RWPE1 (cell line): ENCODE measurements at regions not wholly inside any gene's neighbourhood (a gene's known extent, or its start where the extent isn't known, plus 50 kb on each side); places are given as distances from the start of the nearest gene placed in this dataset.
A peak's percentile ranks its signal among the peaks of the same experiment; 100 is the strongest.
"Not testable (repeated sequence)": the region's sequence is repeated elsewhere in the genome, so short reads cannot be mapped to it uniquely, and the experiment has no call there.

ENCODE experiments used
- CTCF ChIA-PET: fragments of 350-600 bp; sonication (Branson Sonifier 250); formaldehyde crosslinking; extraction: SDS; loops from one replicate; lab custom pipeline; 2021; lab: Yijun Ruan, JAX
- POLR2A ChIA-PET: fragments of 400-600 bp; formaldehyde crosslinking; extraction: SDS; loops from one replicate; lab custom pipeline; 2020; ENCODE audit warnings: antibody characterized with exemption; ENCODE audit not compliant: low non-redundant PET; lab: Yijun Ruan, JAX
- DNase-seq: peaks from one replicate; pipeline ENCODE4 v3.0.0; 2012; ENCODE audit warnings: low spot score
- H3K27ac ChIP-seq: fragments of 450-650 bp; 2 replicates; pipeline ENCODE4 v1.5.1; 2017
- CTCF ChIP-seq: fragments of 450-650 bp; conservative IDR thresholded peaks from 2 replicates; pipeline ENCODE4 v1.5.1; 2017; ENCODE audit warnings: low read depth, mild to moderate bottlenecking

GRCh38 chr21:15466329-15466728 is 263.5 kb upstream of the USP25 start:
- CTCF ChIA-PET = interaction anchor here (0.5 kb wide), 1 partner anchor 210 kb away, joined by 3 read pairs; no protein-coding TSS in a partner anchor

GRCh38 chr21:15468368-15468767 is 261.4 kb upstream of the USP25 start:
- DNase-seq = no peak
- no peak overlapping the region for H3K27ac ChIP-seq
- ChIA-PET POLR2A (no interaction called here), CTCF (no interaction called here)
- no peak for TF ChIP-seq CTCF

More at GRCh38 chr21:15466329-15466728, 263.5 kb upstream of the USP25 start:
- POLR2A ChIA-PET = no interaction called here
- no peak overlapping the region for H3K27ac ChIP-seq
- no peak for TF ChIP-seq CTCF
- no peak for DNase-seq

GRCh38 chr21:15472108-15473040 is 257.4 kb upstream of the USP25 start:
- no peak overlapping the region for H3K27ac ChIP-seq
- POLR2A ChIA-PET = no interaction called here
- no peak for DNase-seq
- TF ChIP-seq CTCF = no peak
- CTCF ChIA-PET = interaction anchor here (0.7 kb wide), 1 partner anchor 225 kb away, joined by 3 read pairs; no protein-coding TSS in a partner anchor

- CTCF ChIA-PET = interaction anchor here (0.6 kb wide), 1 partner anchor 467 kb away, joined by 3 read pairs; no protein-coding TSS in a partner anchor
- H3K27ac ChIP-seq, POLR2A ChIA-PET, DNase-seq: not testable (repeated sequence)
Measured at GRCh38 chr21:15477773-15478172, 252.0 kb upstream of the USP25 start.

- H3K27ac ChIP-seq = no peak overlapping the region
- no peak for TF ChIP-seq CTCF
- POLR2A ChIA-PET = interaction anchor here (1.2 kb wide), 1 partner anchor 415 kb away, joined by 3 read pairs; no protein-coding TSS in a partner anchor
- no peak for DNase-seq
- CTCF ChIA-PET = interaction anchor here (0.7 kb wide), 2 partner anchors 1104 to 1127 kb away, joined by 4 to 7 read pairs; no protein-coding TSS in a partner anchor
Measured at GRCh38 chr21:15480160-15480559, 249.6 kb upstream of the USP25 start.

- H3K27ac ChIP-seq = no peak overlapping the region
- POLR2A ChIA-PET = no interaction called here
- CTCF ChIA-PET = interaction anchor here (0.5 to 1.1 kb wide), 6 partner anchors 9 to 1077 kb away, joined by 3 to 4 read pairs (median 3); no protein-coding TSS in a partner anchor
Measured at GRCh38 chr21:15483138-15483780, 246.5 kb upstream of the USP25 start.

More at GRCh38 chr21:15483138-15483780, 246.5 kb upstream of the USP25 start:
- peak; percentile 67 for DNase-seq
- peak; percentile 95 for TF ChIP-seq CTCF
